MCF 10A (cell line): ENCODE measurements at regions not wholly inside any gene's neighbourhood (a gene's known extent, or its start where the extent isn't known, plus 50 kb on each side); places are given as distances from the start of the nearest gene placed in this dataset.
A peak's percentile ranks its signal among the peaks of the same experiment; 100 is the strongest.
"Not testable (repeated sequence)": the region's sequence is repeated elsewhere in the genome, so short reads cannot be mapped to it uniquely, and the experiment has no call there.

Experiments used
- BruUV-seq: library from RNA; stranded (reverse); fragments of 400-500 nt; replicated peaks from 2 replicates; lab custom pipeline; 2021; lab: Mats Ljungman, UMichigan
- CTCF ChIA-PET: fragments of 300-600 bp; sonication (Branson Sonifier 250); formaldehyde crosslinking; extraction: SDS; loops from one replicate; lab custom pipeline; 2021; ENCODE audit warnings: antibody characterized with exemption, inconsistent platforms; lab: Yijun Ruan, JAX
- POLR2A ChIA-PET: fragments of 300-600, 350-650 bp; sonication (Branson Sonifier 250); formaldehyde crosslinking; extraction: SDS; loops from one replicate; lab custom pipeline; 2020; ENCODE audit warnings: antibody characterized with exemption, inconsistent platforms; lab: Yijun Ruan, JAX
- DNase-seq: peaks from one replicate; pipeline ENCODE4 v3.0.0-alpha.2; 2018; ENCODE audit not compliant: unreplicated experiment
- H3K27ac Mint-ChIP-seq: one replicate; pipeline ENCODE4 v1.8.0; 2022; ENCODE audit warnings: mild to moderate bottlenecking, low read depth, mixed read lengths; ENCODE audit not compliant: unreplicated experiment
- H3K27me3 Mint-ChIP-seq: one replicate; pipeline ENCODE4 v1.8.0; 2022; ENCODE audit warnings: mixed read lengths; ENCODE audit not compliant: insufficient read depth, unreplicated experiment
- H3K36me3 Mint-ChIP-seq: one replicate; pipeline ENCODE4 v1.8.0; 2022; ENCODE audit warnings: mild to moderate bottlenecking, moderate library complexity, mixed read lengths; ENCODE audit not compliant: insufficient read depth, unreplicated experiment
- H3K4me1 Mint-ChIP-seq: one replicate; pipeline ENCODE4 v1.8.0; 2022; ENCODE audit warnings: mixed read lengths; ENCODE audit not compliant: insufficient read depth, unreplicated experiment
- H3K4me3 Mint-ChIP-seq: one replicate; pipeline ENCODE4 v1.8.0; 2022; ENCODE audit warnings: mild to moderate bottlenecking, moderate library complexity, mixed read lengths; ENCODE audit not compliant: unreplicated experiment
- H3K9me3 Mint-ChIP-seq: one replicate; pipeline ENCODE4 v1.8.0; 2022; ENCODE audit warnings: mixed read lengths; ENCODE audit not compliant: unreplicated experiment
- intact Hi-C: fragments of 100-400 bp; cut with micrococcal nuclease; formaldehyde crosslinking; loops from 2 replicates; pipeline ENCODE4 v1.14.1; 2022
- TF ChIP-seq, protein P1 (sequence below): fragments of 200-600 bp; IDR thresholded peaks from one replicate; pipeline ENCODE4 v1.8.0; 2022; ENCODE audit warnings: antibody characterized with exemption, mild to moderate bottlenecking; ENCODE audit not compliant: unreplicated experiment

DNA sequence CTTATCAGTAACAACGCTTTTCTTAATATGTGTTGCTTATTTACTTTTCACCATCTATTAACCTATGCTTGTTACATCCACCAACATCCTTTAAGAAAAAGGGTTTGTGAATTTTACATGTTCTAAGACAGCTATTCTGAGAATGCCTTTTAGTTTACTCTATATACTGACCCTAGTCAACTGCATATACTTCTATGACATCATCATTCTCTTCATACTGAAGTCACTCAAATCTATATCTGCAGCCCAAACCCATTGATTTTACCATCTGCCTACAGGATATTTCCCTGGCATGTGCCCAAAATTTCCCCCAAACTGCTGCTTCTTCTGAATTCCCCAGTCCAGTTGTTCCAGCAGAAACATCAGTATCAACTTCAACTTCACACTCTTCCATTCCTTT lies 94.6 kb upstream of the FAM204A start:
- no TSS peak for BruUV-seq
- H3K36me3 Mint-ChIP-seq: no peaks in the 10 kb centered on the region
- H3K4me3 Mint-ChIP-seq: no peak overlapping the region
- no peaks in the 10 kb centered on the region for H3K27me3 Mint-ChIP-seq
- DNase-seq: no peak
- POLR2A ChIA-PET: interaction anchor here (0.7 kb wide), 1 partner anchor 16 kb away, joined by 3 read pairs; no protein-coding TSS in a partner anchor
- CTCF ChIA-PET: interaction anchor here (1.4 to 1.9 kb wide), 3 partner anchors 11 to 106 kb away, joined by 3 to 11 read pairs (median 3); no protein-coding TSS in a partner anchor
- H3K9me3 Mint-ChIP-seq: no peaks in the 10 kb centered on the region
- TF ChIP-seq, protein P1, sequence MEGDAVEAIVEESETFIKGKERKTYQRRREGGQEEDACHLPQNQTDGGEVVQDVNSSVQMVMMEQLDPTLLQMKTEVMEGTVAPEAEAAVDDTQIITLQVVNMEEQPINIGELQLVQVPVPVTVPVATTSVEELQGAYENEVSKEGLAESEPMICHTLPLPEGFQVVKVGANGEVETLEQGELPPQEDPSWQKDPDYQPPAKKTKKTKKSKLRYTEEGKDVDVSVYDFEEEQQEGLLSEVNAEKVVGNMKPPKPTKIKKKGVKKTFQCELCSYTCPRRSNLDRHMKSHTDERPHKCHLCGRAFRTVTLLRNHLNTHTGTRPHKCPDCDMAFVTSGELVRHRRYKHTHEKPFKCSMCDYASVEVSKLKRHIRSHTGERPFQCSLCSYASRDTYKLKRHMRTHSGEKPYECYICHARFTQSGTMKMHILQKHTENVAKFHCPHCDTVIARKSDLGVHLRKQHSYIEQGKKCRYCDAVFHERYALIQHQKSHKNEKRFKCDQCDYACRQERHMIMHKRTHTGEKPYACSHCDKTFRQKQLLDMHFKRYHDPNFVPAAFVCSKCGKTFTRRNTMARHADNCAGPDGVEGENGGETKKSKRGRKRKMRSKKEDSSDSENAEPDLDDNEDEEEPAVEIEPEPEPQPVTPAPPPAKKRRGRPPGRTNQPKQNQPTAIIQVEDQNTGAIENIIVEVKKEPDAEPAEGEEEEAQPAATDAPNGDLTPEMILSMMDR: no peak
- no peaks in the 10 kb centered on the region for H3K4me1 Mint-ChIP-seq
- H3K27ac Mint-ChIP-seq: no peak overlapping the region
- intact Hi-C loops: no loop called here

DNA sequence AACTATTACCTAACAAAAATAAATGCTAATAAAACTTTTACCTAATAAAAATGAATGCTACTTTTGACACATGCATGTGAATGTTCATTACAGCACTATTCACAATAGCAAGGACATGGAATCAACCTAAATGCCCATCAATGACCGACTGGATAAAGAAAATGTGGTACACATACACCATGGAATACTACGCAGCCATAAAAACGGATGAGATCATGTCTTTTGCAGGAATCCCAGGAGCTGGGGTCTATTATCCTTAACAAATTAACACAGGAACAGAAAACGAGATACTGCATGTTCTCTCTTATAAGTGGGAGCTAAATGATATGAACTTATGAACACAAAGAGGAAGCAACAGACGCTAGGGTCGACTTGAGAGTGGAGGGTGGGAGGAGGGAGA lies 88.1 kb upstream of the FAM204A start:
- ChIA-PET POLR2A (no interaction called here), CTCF (interaction anchor here (0.5 to 3.7 kb wide), 4 partner anchors 23 to 114 kb away, joined by 3 to 13 read pairs (median 5); no protein-coding TSS in a partner anchor)
- Mint-ChIP-seq H3K4me3 (no peak overlapping the region), H3K27ac (no peak overlapping the region), H3K9me3 (no peaks in the 10 kb centered on the region), H3K36me3 (no peaks in the 10 kb centered on the region), H3K27me3 (no peaks in the 10 kb centered on the region), H3K4me1 (no peaks in the 10 kb centered on the region)
- BruUV-seq: no TSS peak
- TF ChIP-seq, protein P1: no peak
- intact Hi-C loops: no loop called here
- DNase-seq: no peak

DNA sequence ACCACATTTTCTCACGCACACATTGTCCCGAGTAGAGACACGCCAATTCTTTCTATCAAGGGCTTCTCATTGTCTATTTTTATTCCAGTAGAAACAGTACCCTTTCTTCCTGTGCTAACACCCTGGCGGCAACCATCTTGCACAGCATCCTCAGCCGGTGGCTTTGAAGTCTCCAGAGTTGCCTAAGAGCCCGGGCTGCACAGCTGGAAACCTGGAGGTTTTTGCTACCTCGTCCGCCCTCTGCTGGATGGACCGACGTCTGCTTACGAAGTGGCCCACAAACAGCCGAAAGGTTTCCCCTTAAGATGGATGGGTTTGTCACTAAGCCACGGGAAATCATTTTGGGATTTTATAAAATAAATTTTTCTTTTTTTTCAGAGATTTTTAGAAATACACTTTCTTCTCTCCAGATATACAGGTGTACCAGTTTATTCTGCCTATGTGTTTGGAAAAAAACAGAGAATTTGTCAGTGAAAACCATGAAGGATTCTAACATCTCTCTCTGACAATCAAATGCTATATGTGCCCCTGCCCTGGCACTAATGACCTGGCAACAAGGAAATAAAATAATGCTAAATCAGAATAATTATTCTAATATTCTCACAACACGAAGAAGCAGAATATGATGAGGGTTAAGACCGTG lies 81.8 kb upstream of the FAM204A start:
- Mint-ChIP-seq H3K27me3 (peaks cover 5% of the 10 kb centered on the region), H3K36me3 (no peaks in the 10 kb centered on the region), H3K4me1 (peaks cover 5% of the 10 kb centered on the region), H3K9me3 (no peaks in the 10 kb centered on the region), H3K4me3 (no peak overlapping the region), H3K27ac (no peak overlapping the region)
- TF ChIP-seq, protein P1: peak; percentile 88
- BruUV-seq: no TSS peak
- ChIA-PET POLR2A (interaction anchor here (1.1 kb wide), 1 partner anchor 993 kb away, joined by 3 read pairs; no protein-coding TSS in a partner anchor), CTCF (interaction anchor here (0.6 to 2.7 kb wide), 11 partner anchors 9 to 1375 kb away, joined by 3 to 9 read pairs (median 4); no protein-coding TSS in a partner anchor)
- peak; percentile 90 for DNase-seq
- intact Hi-C loops: loop anchor here (1.0 to 10.0 kb wide), 4 partner anchors 81 to 928 kb away; partner anchors contain the start of gene FAM204A

- Mint-ChIP-seq H3K27ac (no peak overlapping the region), H3K27me3 (peaks cover 10% of the 10 kb centered on the region), H3K4me3 (no peak overlapping the region), H3K9me3 (no peaks in the 10 kb centered on the region), H3K4me1 (peaks cover 5% of the 10 kb centered on the region), H3K36me3 (no peaks in the 10 kb centered on the region)
- DNase-seq: no peak
- intact Hi-C loops: loop anchor here (2.0 to 10.0 kb wide), 2 partner anchors 79 to 177 kb away; partner anchors contain the start of gene FAM204A
- TF ChIP-seq, protein P1: no peak
- no TSS peak for BruUV-seq
- CTCF ChIA-PET: interaction anchor here (0.6 to 1.6 kb wide), 9 partner anchors 9 to 991 kb away, joined by 3 to 8 read pairs (median 3); no protein-coding TSS in a partner anchor
- POLR2A ChIA-PET: interaction anchor here (0.8 kb wide), 1 partner anchor 117 kb away, joined by 3 read pairs; no protein-coding TSS in a partner anchor
Observed at GRCh38 chr10:118422241-118422640, 80.1 kb upstream of the FAM204A start.

- not testable (repeated sequence) for H3K9me3 Mint-ChIP-seq, BruUV-seq
- intact Hi-C loops: loop anchor here (10.0 kb wide), 1 partner anchor 175 kb away; no protein-coding TSS in a partner anchor
Observed at GRCh38 chr10:118420049-118420448, 77.9 kb upstream of the FAM204A start.

More at GRCh38 chr10:118420049-118420448, 77.9 kb upstream of the FAM204A start:
- H3K27me3 Mint-ChIP-seq: peaks cover 10% of the 10 kb centered on the region
- DNase-seq, CTCF ChIA-PET, POLR2A ChIA-PET, H3K27ac Mint-ChIP-seq, H3K36me3 Mint-ChIP-seq, H3K4me1 Mint-ChIP-seq, H3K4me3 Mint-ChIP-seq: not testable (repeated sequence)
